GM12891 (cell line): ENCODE measurements at regions not wholly inside any gene's neighbourhood (a gene's known extent, or its start where the extent isn't known, plus 50 kb on each side); places are given as distances from the start of the nearest gene placed in this dataset.
"Not testable (repeated sequence)": the region's sequence is repeated elsewhere in the genome, so short reads cannot be mapped to it uniquely, and the experiment has no call there.

Experiments
- DNase-seq: peaks from one replicate; pipeline ENCODE4 v3.0.0; 2011; ENCODE audit warnings: low spot score; ENCODE audit not compliant: insufficient read length
- FAIRE-seq: peaks from 2 replicates; lab custom pipeline; 2011; peaks lifted over from hg19 to GRCh38; lab: Jason Lieb, UNC
- PAX5 ChIP-seq: IDR thresholded peaks from 2 replicates; pipeline ENCODE4 v1.6.1; 2011; ENCODE audit warnings: low read length, moderate library complexity, mild to moderate bottlenecking; ENCODE audit not compliant: insufficient read depth, severe bottlenecking
- POLR2A ChIP-seq: IDR thresholded peaks from 2 replicates; pipeline ENCODE4 v1.6.1; 2011; ENCODE audit warnings: low read depth, low read length, control low read depth
- POLR2AphosphoS5 ChIP-seq: IDR thresholded peaks from 2 replicates; pipeline ENCODE4 v1.6.1; 2011; ENCODE audit warnings: low read depth, low read length, control low read depth
- POU2F2 ChIP-seq: IDR thresholded peaks from 2 replicates; pipeline ENCODE4 v1.6.1; 2011; ENCODE audit warnings: low read depth, mild to moderate bottlenecking, control low read depth, low read length, moderate library complexity
- SPI1 ChIP-seq: IDR thresholded peaks from 2 replicates; pipeline ENCODE4 v1.6.1; 2011; ENCODE audit warnings: low read depth, low read length, control low read depth
- TAF1 ChIP-seq: IDR thresholded peaks from 2 replicates; pipeline ENCODE4 v1.6.1; 2011; ENCODE audit warnings: low read depth, low read length, control low read depth

DNA sequence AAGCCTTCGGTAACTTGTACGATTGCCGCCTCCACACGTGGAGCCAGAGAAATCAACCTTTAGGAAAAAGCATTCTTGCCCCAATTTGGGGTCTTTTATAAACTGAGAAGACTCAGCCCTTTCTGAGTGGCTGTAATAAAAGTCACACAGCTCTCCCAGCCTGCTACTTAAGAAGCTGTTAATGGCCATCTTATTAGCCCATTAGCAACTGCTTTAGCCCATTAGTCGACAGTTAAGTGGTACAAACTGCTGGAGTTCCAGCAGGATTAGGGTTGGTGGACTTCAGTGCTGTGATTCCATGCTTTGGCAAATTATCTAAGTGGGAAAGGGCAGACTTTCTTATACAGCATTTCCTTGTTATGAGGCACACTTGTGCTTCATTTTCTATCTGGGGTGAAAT, 461.3 kb downstream of the RPS6KC1 start:
- FAIRE-seq (no peak), DNase-seq (no peak)
- no peak for TF ChIP-seq SPI1
- no peak for TF ChIP-seq PAX5

DNA sequence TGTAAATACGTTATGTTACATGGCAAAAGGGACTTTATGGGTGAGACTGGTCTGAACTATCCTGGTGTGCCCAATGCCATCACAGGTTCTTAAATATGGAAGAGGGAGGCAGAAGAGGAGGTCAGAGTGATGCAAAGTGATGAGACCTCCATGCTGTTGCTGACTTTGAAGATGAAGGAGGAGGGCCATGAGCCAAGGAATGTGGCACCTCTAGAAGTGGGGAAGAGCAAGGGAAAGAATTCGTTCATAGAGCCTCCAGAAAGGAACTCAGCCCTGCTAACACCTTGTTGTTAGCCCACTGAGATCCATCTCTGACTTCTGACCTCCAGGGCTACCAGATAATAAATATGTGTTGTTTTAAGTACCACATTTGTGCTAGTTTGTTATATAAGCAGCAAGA, 462.0 kb downstream of the RPS6KC1 start:
- TF ChIP-seq TAF1 (no peak), SPI1 (no peak), POLR2A (no peak), POLR2AphosphoS5 (no peak), PAX5 (no peak), POU2F2 (no peak)
- no peak for FAIRE-seq
- DNase-seq, result no peak

DNA sequence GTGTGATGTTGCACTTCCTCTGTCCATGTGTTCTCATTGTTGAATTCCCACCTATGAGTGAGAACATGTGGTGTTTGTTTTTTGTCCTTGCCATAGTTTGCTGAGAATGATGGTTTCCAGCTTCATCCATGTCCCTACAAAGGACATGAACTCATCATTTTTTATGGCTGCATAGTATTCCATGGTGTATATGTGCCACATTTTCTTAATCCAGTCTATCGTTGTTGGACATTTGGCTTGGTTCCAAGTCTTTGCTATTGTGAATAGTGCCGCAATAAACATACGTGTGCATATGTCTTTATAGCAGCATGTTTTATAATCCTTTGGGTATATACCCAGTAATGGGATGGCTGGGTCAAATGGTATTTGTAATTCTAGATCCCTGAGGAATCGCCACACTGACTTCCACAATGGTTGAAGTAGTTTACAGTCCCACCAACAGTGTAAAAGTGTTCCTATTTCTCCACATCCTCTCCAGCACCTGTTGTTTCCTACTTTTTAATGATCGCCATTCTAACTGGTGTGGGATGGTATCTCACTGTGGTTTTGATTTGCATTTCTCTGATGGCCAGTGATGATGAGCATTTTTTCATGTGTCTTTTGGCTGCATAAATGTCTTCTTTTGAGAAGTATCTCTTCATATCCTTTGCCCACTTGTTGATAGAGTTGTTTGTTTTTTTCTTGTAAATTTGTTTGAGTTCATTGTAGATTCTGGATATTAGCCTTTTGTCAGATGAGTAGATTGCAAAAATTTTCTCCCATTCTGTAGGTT, 463.6 kb downstream of the RPS6KC1 start:
- not testable (repeated sequence) for FAIRE-seq, DNase-seq

DNA sequence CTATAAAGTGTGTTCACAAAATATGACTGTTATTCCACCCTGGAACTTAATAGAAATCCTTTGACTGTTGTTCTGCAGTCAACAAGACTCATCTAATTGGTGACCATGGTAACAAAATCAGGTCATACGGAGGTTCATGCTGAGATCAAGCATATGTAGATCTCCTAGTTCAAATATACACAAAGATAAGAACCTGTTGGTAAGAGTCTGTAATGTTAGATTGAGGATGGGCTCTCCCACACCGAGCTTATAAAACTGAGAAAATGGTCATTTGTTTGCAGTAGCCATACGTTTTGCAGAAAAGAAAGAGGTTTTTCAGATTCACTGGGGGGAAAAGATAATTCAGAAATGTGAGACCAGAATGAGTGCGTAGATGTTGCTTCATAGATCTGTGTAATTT, 468.1 kb downstream of the RPS6KC1 start:
- TF ChIP-seq POLR2AphosphoS5 (no peak), POU2F2 (no peak), TAF1 (no peak), PAX5 (no peak), POLR2A (no peak), SPI1 (no peak)
- no peak for DNase-seq
- no peak for FAIRE-seq

DNA sequence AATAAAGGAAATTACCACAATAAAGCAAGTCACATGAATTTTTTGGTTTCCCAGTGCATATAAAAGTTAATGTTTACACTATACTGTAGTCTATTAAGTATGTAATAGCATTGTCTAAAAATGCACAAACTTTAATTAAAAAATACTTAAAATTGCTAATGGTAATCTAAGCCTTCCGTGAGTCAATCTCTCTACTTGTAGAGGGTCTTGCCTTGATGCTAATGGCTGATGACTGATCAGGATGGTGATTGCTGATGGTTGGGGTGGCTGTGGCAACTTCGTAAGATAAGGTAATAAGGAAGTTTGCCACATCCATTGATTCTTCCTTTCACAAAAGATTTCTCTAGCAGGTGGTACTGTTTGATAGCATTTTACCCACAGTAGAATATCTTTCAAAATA, 466.6 kb upstream of the PROX1 start:
- TF ChIP-seq POU2F2 (no peak), POLR2AphosphoS5 (no peak), TAF1 (no peak), POLR2A (no peak), SPI1 (no peak), PAX5 (no peak)
- FAIRE-seq (no peak), DNase-seq (no peak)

DNA sequence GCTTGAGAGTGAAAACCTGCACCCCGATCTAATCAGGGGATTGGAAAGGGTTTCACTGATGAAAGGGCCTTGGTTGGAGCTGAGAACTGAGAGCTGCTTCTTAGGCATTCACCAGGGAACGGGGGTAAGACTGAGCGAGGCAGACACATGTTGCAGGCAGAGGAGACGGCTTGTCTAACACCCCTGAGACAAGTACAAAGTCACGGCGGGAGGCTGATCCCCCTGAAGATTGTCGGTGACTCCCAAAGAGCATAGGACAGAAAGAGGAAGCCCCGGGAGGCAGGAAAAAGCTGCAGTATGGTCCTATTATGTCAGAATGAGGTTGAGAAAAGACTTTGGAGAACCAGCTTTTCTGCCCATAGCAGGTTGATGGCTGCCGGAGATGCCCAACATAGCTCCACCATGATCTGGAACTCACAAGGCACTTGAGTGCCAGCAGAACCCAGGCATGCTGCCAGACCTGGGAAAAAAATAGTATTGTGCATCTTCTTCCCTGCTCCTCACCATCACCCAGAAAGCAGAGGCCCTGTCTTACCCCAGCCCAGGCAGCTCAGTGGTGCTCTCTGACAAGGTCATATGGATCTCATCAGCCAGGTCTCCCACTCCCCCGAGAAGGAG, 463.9 kb upstream of the PROX1 start:
- no peak for TF ChIP-seq POLR2AphosphoS5
- TF ChIP-seq SPI1, result no peak
- TF ChIP-seq PAX5, result no peak
- TF ChIP-seq POLR2A, result no peak
- no peak for TF ChIP-seq POU2F2
- TF ChIP-seq TAF1, result no peak
- no peak for FAIRE-seq
- no peak for DNase-seq

DNA sequence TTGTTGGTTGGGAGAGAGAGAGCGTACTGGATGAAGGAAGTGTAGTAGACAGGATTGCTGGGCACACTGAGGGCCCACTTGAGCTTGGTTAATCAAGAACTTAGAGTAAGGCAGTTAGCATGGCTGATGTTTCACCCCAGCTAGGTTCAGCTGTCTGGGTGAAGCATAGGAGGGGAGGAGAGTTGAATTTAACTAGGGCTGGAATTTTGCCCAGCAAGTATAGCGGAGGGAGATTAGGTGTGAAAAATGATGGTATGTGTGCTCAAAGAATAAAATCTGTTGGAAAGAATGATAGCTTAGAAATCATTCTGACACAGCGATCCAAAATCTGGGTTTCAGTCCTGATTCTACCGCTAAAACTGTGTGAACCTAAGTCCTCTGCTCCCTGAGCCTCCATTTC, 461.5 kb upstream of the PROX1 start:
- no peak for FAIRE-seq
- DNase-seq, result no peak
- TF ChIP-seq POLR2AphosphoS5, result no peak
- TF ChIP-seq SPI1, result no peak
- TF ChIP-seq PAX5, result no peak
- TF ChIP-seq POLR2A, result no peak
- no peak for TF ChIP-seq TAF1
- TF ChIP-seq POU2F2, result no peak

DNA sequence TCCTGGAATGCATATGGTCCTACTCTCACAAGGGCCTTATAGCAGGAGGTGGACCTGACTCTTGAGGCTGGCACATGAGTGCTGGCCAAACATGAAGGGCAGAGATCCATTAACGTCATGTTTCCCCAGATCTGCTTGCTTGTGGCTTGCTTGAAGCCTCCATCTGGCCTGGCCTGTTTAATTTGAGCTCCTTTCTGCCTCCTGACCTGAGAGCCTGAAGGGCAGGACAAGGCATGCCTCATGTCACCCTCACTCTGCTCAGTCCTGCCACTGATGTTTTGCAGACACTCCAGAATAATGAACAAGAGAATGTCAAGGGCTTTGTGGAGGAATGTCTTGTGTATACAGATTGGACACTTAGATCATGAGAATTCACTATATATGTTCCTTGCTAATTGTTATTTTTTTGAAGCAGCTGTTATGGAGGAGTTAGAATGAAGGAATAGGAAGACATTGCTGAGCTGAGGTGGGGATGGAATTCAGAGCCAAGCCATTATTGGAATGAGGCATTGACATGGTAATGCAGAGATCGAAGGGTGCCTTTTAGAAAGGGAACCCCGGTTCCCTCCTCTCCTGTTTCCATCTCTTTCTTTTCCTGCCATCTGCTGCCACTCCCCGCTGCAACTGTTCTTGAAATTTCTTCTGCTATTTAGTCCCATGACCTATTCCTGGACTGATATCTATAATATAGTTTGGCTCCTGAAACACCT, 457.0 kb upstream of the PROX1 start:
- DNase-seq, result no peak
- TF ChIP-seq PAX5 (no peak), POLR2A (no peak), POLR2AphosphoS5 (no peak), POU2F2 (no peak), TAF1 (no peak), SPI1 (no peak)
- FAIRE-seq, result no peak

DNA sequence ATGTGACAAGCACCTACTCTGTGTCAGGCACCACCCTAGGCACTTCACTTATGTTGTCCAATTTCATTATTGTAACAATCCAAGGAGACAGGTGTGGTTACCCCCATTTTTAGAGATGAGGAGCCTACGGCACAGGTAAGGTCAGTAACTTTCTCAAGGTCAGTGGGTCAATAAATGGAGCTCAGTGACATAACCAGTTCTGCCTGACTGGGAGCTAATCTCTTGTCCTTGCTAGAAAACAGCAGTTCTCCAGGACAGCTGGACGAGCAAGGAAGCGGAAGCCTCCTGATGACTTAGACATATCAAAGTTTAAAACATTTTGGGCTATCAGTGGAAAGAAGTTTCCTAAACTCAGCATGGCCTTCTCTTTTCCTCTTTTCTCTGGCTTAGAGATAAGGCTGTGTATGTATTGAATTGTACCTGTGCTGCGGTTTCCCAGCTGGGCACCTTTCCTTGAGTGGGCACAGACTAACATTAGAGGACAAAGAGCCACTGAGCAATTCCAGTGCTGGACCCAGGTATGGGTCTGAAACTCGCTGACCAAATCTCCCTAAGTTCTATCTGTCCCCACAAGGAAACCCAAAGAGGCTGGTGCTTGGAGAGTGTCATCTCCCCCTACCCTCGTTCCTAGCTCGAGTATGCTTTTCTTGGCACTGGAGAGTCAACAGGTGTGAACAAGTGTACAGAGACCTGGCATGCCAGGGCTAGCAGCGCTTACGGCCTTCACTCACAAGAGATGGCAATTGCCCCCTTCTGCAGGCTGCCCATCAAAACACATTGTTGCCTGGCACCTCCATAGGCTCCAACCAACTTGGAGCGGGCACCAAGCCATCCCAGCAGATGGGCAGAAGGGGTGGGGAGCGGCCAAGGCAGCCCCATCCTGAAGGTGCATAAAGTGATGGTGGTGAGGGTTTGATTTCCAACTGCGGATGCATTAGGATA, 456.1 kb upstream of the PROX1 start:
- TF ChIP-seq SPI1 (no peak), POLR2AphosphoS5 (no peak), TAF1 (no peak), POLR2A (no peak), PAX5 (no peak), POU2F2 (no peak)
- DNase-seq (no peak), FAIRE-seq (no peak)
